ENCODE measurements at regions not wholly inside any gene's neighbourhood (a gene's known extent, or its start where the extent isn't known, plus 50 kb on each side); places are given as distances from the start of the nearest gene placed in this dataset.

DNA sequence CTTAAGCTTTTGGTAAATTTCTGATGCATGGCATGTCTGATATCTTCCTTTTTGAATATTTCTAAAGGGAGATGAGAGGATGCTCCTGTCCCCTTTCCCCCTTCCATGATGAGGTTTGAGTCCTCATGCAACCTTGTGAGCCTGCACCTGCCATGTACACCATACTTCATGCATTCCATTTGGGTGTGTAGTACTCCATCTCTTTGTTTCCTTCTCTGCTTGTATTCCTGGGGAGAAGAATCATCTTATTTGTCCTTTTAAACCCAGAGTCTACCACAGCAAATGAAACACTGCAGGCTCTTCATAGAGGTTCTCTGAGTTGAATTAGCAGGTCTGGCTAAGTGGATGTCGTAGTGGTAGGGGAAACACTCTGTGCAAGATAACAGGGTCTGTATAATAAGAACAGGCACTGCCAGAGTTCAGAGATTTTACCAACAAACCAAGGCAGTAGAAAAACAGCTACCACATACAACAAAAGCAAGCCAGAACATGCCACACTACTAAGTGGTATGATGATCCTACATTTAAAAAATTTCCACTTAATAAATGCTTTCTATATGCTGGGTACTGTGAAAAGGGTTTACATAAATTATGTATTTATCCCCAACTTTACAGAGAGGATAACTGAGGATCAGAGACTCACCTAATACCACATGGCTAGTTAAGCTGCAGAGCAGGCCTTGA, 439.8 kb upstream of the GRIA1 start:
- no peaks in the 10 kb centered on the region for H3K36me3 Mint-ChIP-seq (ENCODE audit: low read depth)
- H3K27me3 Mint-ChIP-seq (ENCODE audit: low read depth, poor library complexity) = peaks cover 4% of the 10 kb centered on the region
- no peak overlapping the region for H3K27ac Mint-ChIP-seq
- no peak overlapping the region for H3K4me3 Mint-ChIP-seq
- no peaks in the 10 kb centered on the region for H3K4me1 Mint-ChIP-seq
- DNase-seq = no peak
- TF ChIP-seq, protein P1, sequence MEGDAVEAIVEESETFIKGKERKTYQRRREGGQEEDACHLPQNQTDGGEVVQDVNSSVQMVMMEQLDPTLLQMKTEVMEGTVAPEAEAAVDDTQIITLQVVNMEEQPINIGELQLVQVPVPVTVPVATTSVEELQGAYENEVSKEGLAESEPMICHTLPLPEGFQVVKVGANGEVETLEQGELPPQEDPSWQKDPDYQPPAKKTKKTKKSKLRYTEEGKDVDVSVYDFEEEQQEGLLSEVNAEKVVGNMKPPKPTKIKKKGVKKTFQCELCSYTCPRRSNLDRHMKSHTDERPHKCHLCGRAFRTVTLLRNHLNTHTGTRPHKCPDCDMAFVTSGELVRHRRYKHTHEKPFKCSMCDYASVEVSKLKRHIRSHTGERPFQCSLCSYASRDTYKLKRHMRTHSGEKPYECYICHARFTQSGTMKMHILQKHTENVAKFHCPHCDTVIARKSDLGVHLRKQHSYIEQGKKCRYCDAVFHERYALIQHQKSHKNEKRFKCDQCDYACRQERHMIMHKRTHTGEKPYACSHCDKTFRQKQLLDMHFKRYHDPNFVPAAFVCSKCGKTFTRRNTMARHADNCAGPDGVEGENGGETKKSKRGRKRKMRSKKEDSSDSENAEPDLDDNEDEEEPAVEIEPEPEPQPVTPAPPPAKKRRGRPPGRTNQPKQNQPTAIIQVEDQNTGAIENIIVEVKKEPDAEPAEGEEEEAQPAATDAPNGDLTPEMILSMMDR (IDR thresholded peaks at IDR 0.05) = no peak
- peaks cover 3% of the 10 kb centered on the region for H3K9me3 Mint-ChIP-seq

GRCh38 chr5:153066281-153066680, 424.2 kb upstream of the GRIA1 start:
- Mint-ChIP-seq H3K9me3 (no peaks in the 10 kb centered on the region), H3K4me3 (no peak overlapping the region), H3K36me3 (ENCODE audit: low read depth) (no peaks in the 10 kb centered on the region), H3K4me1 (no peaks in the 10 kb centered on the region), H3K27me3 (ENCODE audit: low read depth, poor library complexity) (peaks cover 4% of the 10 kb centered on the region), H3K27ac (no peak overlapping the region)
- TF ChIP-seq, protein P1 (IDR thresholded peaks at IDR 0.05) = no peak
- DNase-seq = no peak

GRCh38 chr5:153067869-153068268, 422.6 kb upstream of the GRIA1 start:
- TF ChIP-seq, protein P1 (IDR thresholded peaks at IDR 0.05) = no peak
- Mint-ChIP-seq H3K27ac (no peak overlapping the region), H3K4me1 (no peaks in the 10 kb centered on the region), H3K27me3 (ENCODE audit: low read depth, poor library complexity) (peaks cover 2% of the 10 kb centered on the region), H3K36me3 (ENCODE audit: low read depth) (no peaks in the 10 kb centered on the region), H3K4me3 (no peak overlapping the region), H3K9me3 (no peaks in the 10 kb centered on the region)
- no peak for DNase-seq

- H3K27ac Mint-ChIP-seq = no peak overlapping the region
- no peak overlapping the region for H3K4me3 Mint-ChIP-seq
- TF ChIP-seq, protein P1 (IDR thresholded peaks at IDR 0.05) = no peak
- peaks cover 8% of the 10 kb centered on the region for H3K4me1 Mint-ChIP-seq
- no peak for DNase-seq
- H3K36me3 Mint-ChIP-seq (ENCODE audit: low read depth) = no peaks in the 10 kb centered on the region
- H3K27me3 Mint-ChIP-seq (ENCODE audit: low read depth, poor library complexity) = peaks cover 6% of the 10 kb centered on the region
- peaks cover 11% of the 10 kb centered on the region for H3K9me3 Mint-ChIP-seq
Measured at GRCh38 chr5:153079396-153079795, 411.1 kb upstream of the GRIA1 start.

GRCh38 chr5:153080940-153081339, 409.5 kb upstream of the GRIA1 start:
- no peak for DNase-seq
- Mint-ChIP-seq H3K4me1 (peaks cover 8% of the 10 kb centered on the region), H3K36me3 (ENCODE audit: low read depth) (no peaks in the 10 kb centered on the region), H3K9me3 (peaks cover 11% of the 10 kb centered on the region), H3K27ac (no peak overlapping the region), H3K4me3 (no peak overlapping the region), H3K27me3 (ENCODE audit: low read depth, poor library complexity) (peaks cover 6% of the 10 kb centered on the region)
- TF ChIP-seq, protein P1 (IDR thresholded peaks at IDR 0.05) = no peak

DNA sequence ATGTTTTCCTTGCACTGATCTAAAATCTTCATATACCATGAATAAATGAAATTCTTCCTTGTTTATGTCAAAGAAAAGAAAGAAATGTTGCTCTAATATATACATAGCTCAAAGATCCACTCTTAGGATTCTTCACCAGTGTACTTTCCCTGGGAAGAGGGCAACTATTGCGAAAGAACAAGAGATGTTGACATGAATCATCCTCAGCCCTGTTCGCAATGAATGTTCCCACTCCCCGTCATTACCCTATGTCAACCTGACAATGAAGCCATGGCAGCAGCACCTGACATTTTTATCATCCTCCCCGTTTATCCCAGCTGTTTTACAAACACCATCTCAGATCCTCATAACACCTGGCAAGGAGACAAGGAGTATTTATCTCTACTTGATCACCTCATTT, 409.1 kb upstream of the GRIA1 start:
- TF ChIP-seq, protein P1 (IDR thresholded peaks at IDR 0.05) = no peak
- no peak overlapping the region for H3K27ac Mint-ChIP-seq

More for the DNA sequence above, 409.1 kb upstream of the GRIA1 start:
- no peak overlapping the region for H3K4me3 Mint-ChIP-seq
- peaks cover 11% of the 10 kb centered on the region for H3K9me3 Mint-ChIP-seq
- H3K4me1 Mint-ChIP-seq = peaks cover 8% of the 10 kb centered on the region
- H3K36me3 Mint-ChIP-seq (ENCODE audit: low read depth) = no peaks in the 10 kb centered on the region
- peaks cover 6% of the 10 kb centered on the region for H3K27me3 Mint-ChIP-seq (ENCODE audit: low read depth, poor library complexity)
- DNase-seq = no peak

All from nephron progenitor cell (in vitro differentiated cells).